GM21825 (cell line): ENCODE measurements at regions not wholly inside any gene's neighbourhood (a gene's known extent, or its start where the extent isn't known, plus 50 kb on each side); places are given as distances from the start of the nearest gene placed in this dataset.
"Not testable (repeated sequence)": the region's sequence is repeated elsewhere in the genome, so short reads cannot be mapped to it uniquely, and the experiment has no call there.

Experiments used
- ATAC-seq: cut with Tn5 transposase; IDR thresholded peaks from one replicate; pipeline ENCODE4 v1.9.1; 2021; ENCODE audit warnings: mild to moderate bottlenecking, moderate library complexity; ENCODE audit not compliant: unreplicated experiment

GRCh38 chr4:117893207-117893606 is 141.1 kb upstream of the NDST3 start:
- no peak for ATAC-seq

GRCh38 chr4:117898496-117898895 is 135.8 kb upstream of the NDST3 start:
- no peak for ATAC-seq

- ATAC-seq, result no peak
These were observed 133.5 kb upstream of the NDST3 start for GRCh38 chr4:117900832-117901231.

GRCh38 chr4:117907646-117908045 is 126.6 kb upstream of the NDST3 start:
- no peak for ATAC-seq

GRCh38 chr4:117908306-117909207 is 125.7 kb upstream of the NDST3 start:
- ATAC-seq, result no peak

GRCh38 chr4:117916728-117917127 is 117.6 kb upstream of the NDST3 start:
- ATAC-seq, result no peak

GRCh38 chr4:117922311-117922710 is 112.0 kb upstream of the NDST3 start:
- not testable (repeated sequence) for ATAC-seq

GRCh38 chr4:117927823-117928222 is 106.5 kb upstream of the NDST3 start:
- not testable (repeated sequence) for ATAC-seq

GRCh38 chr4:117941611-117942010 is 92.7 kb upstream of the NDST3 start:
- ATAC-seq, result no peak

GRCh38 chr4:117949621-117950020 is 84.7 kb upstream of the NDST3 start:
- no peak for ATAC-seq

GRCh38 chr4:117957571-117957970 is 76.7 kb upstream of the NDST3 start:
- ATAC-seq, result no peak

- ATAC-seq, result no peak
These were observed 68.7 kb upstream of the NDST3 start for GRCh38 chr4:117965622-117966021.

- ATAC-seq, result no peak
These were observed 65.7 kb upstream of the NDST3 start for GRCh38 chr4:117968606-117969005.

GRCh38 chr4:117971403-117971802 is 62.9 kb upstream of the NDST3 start:
- ATAC-seq, result no peak

- no peak for ATAC-seq
These were observed 50.5 kb upstream of the NDST3 start for GRCh38 chr4:117983541-117984365.

- ATAC-seq, result no peak
These were observed 50.0 kb upstream of the NDST3 start for GRCh38 chr4:117984366-117984680.
